Thyroid gland (tissue), 4 donors: ENCODE measurements at regions not wholly inside any gene's neighbourhood (a gene's known extent, or its start where the extent isn't known, plus 50 kb on each side); places are given as distances from the start of the nearest gene placed in this dataset.

ENCODE experiments used
- POLR2A ChIP-seq, 2 donors: fragments of 450-650 bp; IDR thresholded peaks; one replicate each; pipeline ENCODE4 v1.6.1; 2017; ENCODE audit warnings: antibody characterized with exemption in 2 of 2, mild to moderate bottlenecking in 2 of 2, moderate library complexity in 1 of 2
- TF ChIP-seq, protein P1 (sequence below), 6 experiments: fragments of 200-600 bp in 3 of 6; fragments of 450-650 bp in 3 of 6; sonication (generic) in 3 of 6; IDR thresholded peaks; one replicate each; pipeline ENCODE4 v1.5.1; 2016 to 2019; ENCODE audit warnings: antibody characterized with exemption in 6 of 6, mild to moderate bottlenecking in 2 of 6, inconsistent platforms in 1 of 6, moderate library complexity in 1 of 6

DNA sequence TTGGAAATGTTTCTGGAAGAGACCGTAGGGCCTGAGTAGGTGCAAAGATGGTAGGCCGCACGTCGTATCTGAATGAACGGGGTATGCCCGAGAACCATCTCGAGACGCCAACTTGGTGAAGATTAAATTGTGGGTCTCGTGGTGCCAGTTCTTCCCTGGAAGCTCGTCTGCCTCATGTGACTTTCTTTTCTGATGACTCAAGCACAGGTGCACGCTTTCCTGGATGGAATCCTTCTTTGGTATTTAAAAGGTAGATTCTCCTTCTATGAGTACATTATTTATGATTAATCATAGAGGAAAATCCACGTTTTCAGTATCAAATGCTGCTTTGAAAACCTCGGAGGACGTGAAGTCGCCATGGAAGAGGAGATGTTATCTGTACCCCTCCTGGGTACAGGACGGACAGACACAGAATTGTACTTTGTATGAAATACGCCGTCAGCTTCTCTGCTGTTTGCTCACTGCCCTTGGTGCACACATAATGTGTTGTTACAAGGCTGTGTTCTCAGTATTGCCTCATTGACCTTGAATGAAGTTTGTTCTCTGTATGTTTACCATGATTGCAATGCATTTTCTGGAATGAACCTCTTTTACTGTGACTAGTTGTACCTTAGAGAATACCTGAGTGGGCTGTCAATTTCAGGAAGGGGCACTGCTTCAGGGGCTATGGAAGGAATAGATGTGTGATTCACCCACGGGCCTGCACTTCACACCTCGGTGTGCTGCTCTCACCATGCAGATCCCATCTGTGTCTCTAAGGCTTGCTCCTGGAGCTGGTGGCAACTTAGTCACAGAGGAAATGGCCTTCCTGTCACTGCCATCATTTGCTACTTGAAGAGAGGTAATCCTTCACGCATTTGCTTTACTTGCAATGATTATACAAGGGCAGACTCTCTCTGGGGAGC is 137.3 kb upstream of the RTL1 start:
- TF ChIP-seq POLR2A (IDR thresholded peaks at IDR 0.05) = no peak
- TF ChIP-seq, protein P1, sequence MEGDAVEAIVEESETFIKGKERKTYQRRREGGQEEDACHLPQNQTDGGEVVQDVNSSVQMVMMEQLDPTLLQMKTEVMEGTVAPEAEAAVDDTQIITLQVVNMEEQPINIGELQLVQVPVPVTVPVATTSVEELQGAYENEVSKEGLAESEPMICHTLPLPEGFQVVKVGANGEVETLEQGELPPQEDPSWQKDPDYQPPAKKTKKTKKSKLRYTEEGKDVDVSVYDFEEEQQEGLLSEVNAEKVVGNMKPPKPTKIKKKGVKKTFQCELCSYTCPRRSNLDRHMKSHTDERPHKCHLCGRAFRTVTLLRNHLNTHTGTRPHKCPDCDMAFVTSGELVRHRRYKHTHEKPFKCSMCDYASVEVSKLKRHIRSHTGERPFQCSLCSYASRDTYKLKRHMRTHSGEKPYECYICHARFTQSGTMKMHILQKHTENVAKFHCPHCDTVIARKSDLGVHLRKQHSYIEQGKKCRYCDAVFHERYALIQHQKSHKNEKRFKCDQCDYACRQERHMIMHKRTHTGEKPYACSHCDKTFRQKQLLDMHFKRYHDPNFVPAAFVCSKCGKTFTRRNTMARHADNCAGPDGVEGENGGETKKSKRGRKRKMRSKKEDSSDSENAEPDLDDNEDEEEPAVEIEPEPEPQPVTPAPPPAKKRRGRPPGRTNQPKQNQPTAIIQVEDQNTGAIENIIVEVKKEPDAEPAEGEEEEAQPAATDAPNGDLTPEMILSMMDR (IDR thresholded peaks at IDR 0.05) = no peak
